GM11168 (cell line): ENCODE measurements at regions not wholly inside any gene's neighbourhood (a gene's known extent, or its start where the extent isn't known, plus 50 kb on each side); places are given as distances from the start of the nearest gene placed in this dataset.

Experiments used
- in situ Hi-C: fragments of 300-500 bp; cut with MboI; formaldehyde crosslinking; loops from one replicate; pipeline ENCODE4 v1.12.0; 2022; ENCODE audit warnings: low sequenced_read_pairs; ENCODE audit not compliant: unreplicated experiment

- in situ Hi-C loops, result no loop called here
Observed at GRCh38 chr1:182297335-182297734, 94.3 kb downstream of the GLUL start.

GRCh38 chr1:182295697-182296096 lies 95.9 kb downstream of the GLUL start:
- in situ Hi-C loops, result no loop called here

GRCh38 chr1:182293119-182293589 lies 98.4 kb downstream of the GLUL start:
- in situ Hi-C loops, result no loop called here

- in situ Hi-C loops, result no loop called here
Observed at GRCh38 chr1:182292193-182292741, 99.3 kb downstream of the GLUL start.

- in situ Hi-C loops, result no loop called here
Observed at GRCh38 chr1:182291584-182292192, 99.9 kb downstream of the GLUL start.

GRCh38 chr1:182288749-182289604 lies 102.6 kb downstream of the GLUL start:
- in situ Hi-C loops, result no loop called here

GRCh38 chr1:182286761-182287160 lies 104.8 kb downstream of the GLUL start:
- in situ Hi-C loops, result no loop called here

GRCh38 chr1:182283746-182284544 lies 107.6 kb downstream of the GLUL start:
- in situ Hi-C loops, result no loop called here

GRCh38 chr1:182281541-182281940 lies 110.0 kb downstream of the GLUL start:
- in situ Hi-C loops, result no loop called here

- in situ Hi-C loops, result no loop called here
Observed at GRCh38 chr1:182280504-182280900, 111.1 kb downstream of the GLUL start.

- in situ Hi-C loops, result no loop called here
Observed at GRCh38 chr1:182279724-182280503, 111.7 kb downstream of the GLUL start.

GRCh38 chr1:182279302-182279701 lies 112.3 kb downstream of the GLUL start:
- in situ Hi-C loops, result no loop called here

GRCh38 chr1:182278144-182279054 lies 113.2 kb downstream of the GLUL start:
- in situ Hi-C loops, result no loop called here

GRCh38 chr1:182275271-182275670 lies 116.3 kb downstream of the GLUL start:
- in situ Hi-C loops, result no loop called here

GRCh38 chr1:182274618-182275017 lies 117.0 kb downstream of the GLUL start:
- in situ Hi-C loops, result no loop called here

GRCh38 chr1:182270731-182271130 lies 120.9 kb downstream of the GLUL start:
- in situ Hi-C loops, result no loop called here

GRCh38 chr1:182269097-182269496 lies 122.5 kb downstream of the GLUL start:
- in situ Hi-C loops, result no loop called here

- in situ Hi-C loops, result no loop called here
Observed at GRCh38 chr1:182268669-182269068, 122.9 kb downstream of the GLUL start.

GRCh38 chr1:182264185-182264584 lies 127.4 kb downstream of the GLUL start:
- in situ Hi-C loops, result no loop called here
